Fibroblast of lung (primary cell): ENCODE measurements at regions not wholly inside any gene's neighbourhood (a gene's known extent, or its start where the extent isn't known, plus 50 kb on each side); places are given as distances from the start of the nearest gene placed in this dataset.

Experiments
- DNase-seq, 2 donors: peaks; one replicate each; pipeline versions ENCODE4 v3.0.0 to v3.0.0-alpha.2; 2010; ENCODE audit warnings: low read depth in 2 of 2
- H2AFZ ChIP-seq: 2 replicates; pipeline ENCODE4 v1.5.1; 2012; ENCODE audit warnings: low read length, control low read depth, inconsistent platforms
- H3K27ac ChIP-seq: 2 replicates; pipeline ENCODE4 v1.5.1; 2011; ENCODE audit warnings: low read length, control low read depth; ENCODE audit not compliant: insufficient read depth
- H3K27me3 ChIP-seq: 2 replicates; pipeline ENCODE4 v1.5.1; 2011; ENCODE audit warnings: mild to moderate bottlenecking, low read length; ENCODE audit not compliant: control insufficient read depth, insufficient read depth
- H3K36me3 ChIP-seq: 2 replicates; pipeline ENCODE4 v1.5.1; 2011; ENCODE audit warnings: low read length; ENCODE audit not compliant: control insufficient read depth, insufficient read depth
- H3K4me1 ChIP-seq: 2 replicates; pipeline ENCODE4 v1.5.1; 2011; ENCODE audit warnings: low read length; ENCODE audit not compliant: control insufficient read depth, insufficient read depth; ENCODE audit errors: extremely low read depth
- H3K4me2 ChIP-seq: 2 replicates; pipeline ENCODE4 v1.5.1; 2011; ENCODE audit warnings: low read length, control low read depth; ENCODE audit not compliant: insufficient read depth; ENCODE audit errors: extremely low read depth
- H3K4me3 ChIP-seq, 4 experiments: fragments of 200-600 bp in 1 of 4; sonication (generic) in 1 of 4; replicated peaks in 1 of 4; 2 replicates each; pipeline ENCODE4 v1.5.1; 2011 to 2016; ENCODE audit warnings: low read length in 4 of 4, low read depth in 3 of 4, mild to moderate bottlenecking in 3 of 4, control low read depth in 2 of 4, inconsistent platforms in 1 of 4, mixed read lengths in 1 of 4; ENCODE audit not compliant: insufficient read depth in 1 of 4; ENCODE audit errors: control extremely low read depth in 1 of 4
- H3K79me2 ChIP-seq: 2 replicates; pipeline ENCODE4 v1.5.1; 2012; ENCODE audit warnings: mild to moderate bottlenecking, low read length, inconsistent platforms; ENCODE audit not compliant: control insufficient read depth, insufficient read depth
- H3K9ac ChIP-seq: 2 replicates; pipeline ENCODE4 v1.5.1; 2011; ENCODE audit warnings: mild to moderate bottlenecking, low read length, control low read depth; ENCODE audit not compliant: insufficient read depth
- H3K9me3 ChIP-seq: 2 replicates; pipeline ENCODE4 v1.5.1; 2012; ENCODE audit warnings: low read depth, low read length; ENCODE audit not compliant: control insufficient read depth, insufficient read depth
- H4K20me1 ChIP-seq: 2 replicates; pipeline ENCODE4 v1.5.1; 2011; ENCODE audit warnings: low read length; ENCODE audit not compliant: control insufficient read depth, insufficient read depth; ENCODE audit errors: extremely low read depth
- EZH2 ChIP-seq: IDR thresholded peaks from 2 replicates; pipeline ENCODE4 v1.5.1; 2012; ENCODE audit warnings: low read length, control low read depth, mild to moderate bottlenecking; ENCODE audit errors: missing control alignments
- TF ChIP-seq, protein P1 (sequence below), 2 donors: IDR thresholded peaks in 1 of 2; conservative IDR thresholded peaks in 1 of 2; 1 replicate in 1 of 2; 2 replicates in 1 of 2; pipeline ENCODE4 v1.5.1; 2011 to 2012; ENCODE audit warnings: low read length in 2 of 2, control low read depth in 1 of 2, inconsistent platforms in 1 of 2, low read depth in 1 of 2, mild to moderate bottlenecking in 1 of 2

DNA sequence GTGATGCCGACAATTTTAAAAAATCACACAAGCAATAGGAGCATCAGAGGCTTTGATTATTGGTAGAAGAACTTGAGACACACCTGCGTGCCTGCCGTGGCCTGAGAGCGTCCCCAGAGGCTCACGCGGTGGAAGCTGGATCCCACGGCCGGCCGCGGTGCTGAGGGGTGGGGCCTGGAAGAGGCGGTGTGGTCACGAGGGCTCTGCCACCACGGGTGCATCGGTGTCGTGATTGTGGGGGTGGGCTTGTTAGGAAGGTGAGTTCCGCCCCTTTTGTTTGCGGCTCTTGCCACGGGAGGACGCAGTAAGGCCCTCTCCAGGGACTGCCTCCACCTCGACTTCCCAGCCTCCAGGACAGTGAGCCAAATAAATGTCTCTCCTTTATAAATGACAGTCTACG is 77.2 kb upstream of the ADRA2C start:
- TF ChIP-seq EZH2: no peak
- TF ChIP-seq, protein P1, sequence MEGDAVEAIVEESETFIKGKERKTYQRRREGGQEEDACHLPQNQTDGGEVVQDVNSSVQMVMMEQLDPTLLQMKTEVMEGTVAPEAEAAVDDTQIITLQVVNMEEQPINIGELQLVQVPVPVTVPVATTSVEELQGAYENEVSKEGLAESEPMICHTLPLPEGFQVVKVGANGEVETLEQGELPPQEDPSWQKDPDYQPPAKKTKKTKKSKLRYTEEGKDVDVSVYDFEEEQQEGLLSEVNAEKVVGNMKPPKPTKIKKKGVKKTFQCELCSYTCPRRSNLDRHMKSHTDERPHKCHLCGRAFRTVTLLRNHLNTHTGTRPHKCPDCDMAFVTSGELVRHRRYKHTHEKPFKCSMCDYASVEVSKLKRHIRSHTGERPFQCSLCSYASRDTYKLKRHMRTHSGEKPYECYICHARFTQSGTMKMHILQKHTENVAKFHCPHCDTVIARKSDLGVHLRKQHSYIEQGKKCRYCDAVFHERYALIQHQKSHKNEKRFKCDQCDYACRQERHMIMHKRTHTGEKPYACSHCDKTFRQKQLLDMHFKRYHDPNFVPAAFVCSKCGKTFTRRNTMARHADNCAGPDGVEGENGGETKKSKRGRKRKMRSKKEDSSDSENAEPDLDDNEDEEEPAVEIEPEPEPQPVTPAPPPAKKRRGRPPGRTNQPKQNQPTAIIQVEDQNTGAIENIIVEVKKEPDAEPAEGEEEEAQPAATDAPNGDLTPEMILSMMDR (conservative IDR thresholded peaks at IDR 0.05 in 1 of 2, IDR thresholded peaks at IDR 0.05 in 1 of 2; ENCODE audit: low read depth in 1 of 2, low read length in 2 of 2): no peak
- Histone ChIP-seq H3K9ac (no peak overlapping the region), H3K79me2 (no peaks in the 10 kb centered on the region)

GRCh38 chr4:3688018-3688998 is 77.9 kb upstream of the ADRA2C start:
- Histone ChIP-seq H3K4me1 (no peaks in the 10 kb centered on the region), H3K79me2 (no peaks in the 10 kb centered on the region), H3K27me3 (no peaks in the 10 kb centered on the region), H3K4me3 (no peak overlapping the region), H3K9me3 (no peaks in the 10 kb centered on the region), H3K27ac (no peak overlapping the region), H2AFZ (no peak overlapping the region), H3K9ac (no peak overlapping the region), H3K4me2 (no peak overlapping the region), H3K36me3 (no peaks in the 10 kb centered on the region), H4K20me1 (no peaks in the 10 kb centered on the region)
- peak in 1 of 2 donors; percentile 6 for DNase-seq
- TF ChIP-seq EZH2: no peak
- TF ChIP-seq, protein P1 (conservative IDR thresholded peaks at IDR 0.05 in 1 of 2, IDR thresholded peaks at IDR 0.05 in 1 of 2; ENCODE audit: low read depth in 1 of 2, low read length in 2 of 2): no peak

More for the DNA sequence above, 77.2 kb upstream of the ADRA2C start:
- DNase-seq: no peak
- Histone ChIP-seq H3K27me3 (no peaks in the 10 kb centered on the region), H3K9me3 (no peaks in the 10 kb centered on the region), H3K27ac (no peak overlapping the region), H3K36me3 (no peaks in the 10 kb centered on the region), H4K20me1 (no peaks in the 10 kb centered on the region), H2AFZ (no peak overlapping the region), H3K4me1 (no peaks in the 10 kb centered on the region), H3K4me3 (no peak overlapping the region), H3K4me2 (no peak overlapping the region)

GRCh38 chr4:3687538-3687937 is 78.6 kb upstream of the ADRA2C start:
- Histone ChIP-seq H3K36me3 (no peaks in the 10 kb centered on the region), H3K4me1 (no peaks in the 10 kb centered on the region), H2AFZ (no peak overlapping the region), H3K27ac (no peak overlapping the region), H3K4me2 (no peak overlapping the region), H4K20me1 (no peaks in the 10 kb centered on the region), H3K9me3 (no peaks in the 10 kb centered on the region), H3K27me3 (no peaks in the 10 kb centered on the region), H3K79me2 (no peaks in the 10 kb centered on the region), H3K4me3 (no peak overlapping the region), H3K9ac (no peak overlapping the region)
- no peak for DNase-seq
- TF ChIP-seq, protein P1 (conservative IDR thresholded peaks at IDR 0.05 in 1 of 2, IDR thresholded peaks at IDR 0.05 in 1 of 2; ENCODE audit: low read depth in 1 of 2, low read length in 2 of 2): no peak
- TF ChIP-seq EZH2: no peak
